GM19035 (cell line): ENCODE measurements at regions not wholly inside any gene's neighbourhood (a gene's known extent, or its start where the extent isn't known, plus 50 kb on each side); places are given as distances from the start of the nearest gene placed in this dataset.
"Not testable (repeated sequence)": the region's sequence is repeated elsewhere in the genome, so short reads cannot be mapped to it uniquely, and the experiment has no call there.

Source experiments
- ATAC-seq: cut with Tn5 transposase; IDR thresholded peaks from one replicate; pipeline ENCODE4 v1.9.1; 2021; ENCODE audit not compliant: unreplicated experiment

GRCh38 chr2:105691947-105692390, 52.7 kb upstream of the NCK2 start:
- peak; percentile 59 for ATAC-seq

- no peak for ATAC-seq
These were observed 54.1 kb upstream of the NCK2 start for GRCh38 chr2:105690566-105690965.

GRCh38 chr2:105689484-105689883, 55.2 kb upstream of the NCK2 start:
- ATAC-seq: no peak

DNA sequence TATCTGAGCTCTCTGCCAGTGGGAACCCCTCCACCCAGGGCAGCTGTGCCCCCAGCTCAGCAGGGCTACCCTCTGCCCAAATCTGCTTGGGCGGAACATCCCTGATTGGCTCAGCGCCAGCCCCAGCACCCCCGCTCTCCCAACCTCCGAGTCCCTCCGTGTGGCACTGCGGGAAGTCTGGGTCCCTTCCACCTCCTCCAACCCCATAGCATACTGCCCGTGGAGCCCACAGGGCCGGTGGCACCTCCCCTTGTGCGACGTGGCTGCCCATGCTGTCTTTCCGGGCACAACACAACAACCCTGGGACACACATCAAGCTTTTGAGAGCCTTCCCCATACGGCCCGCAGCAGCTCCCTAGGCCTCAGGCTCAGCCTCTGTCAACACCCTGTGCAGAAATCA, 55.8 kb upstream of the NCK2 start:
- ATAC-seq: no peak

- no peak for ATAC-seq
These were observed 58.1 kb upstream of the NCK2 start for GRCh38 chr2:105686588-105686987.

DNA sequence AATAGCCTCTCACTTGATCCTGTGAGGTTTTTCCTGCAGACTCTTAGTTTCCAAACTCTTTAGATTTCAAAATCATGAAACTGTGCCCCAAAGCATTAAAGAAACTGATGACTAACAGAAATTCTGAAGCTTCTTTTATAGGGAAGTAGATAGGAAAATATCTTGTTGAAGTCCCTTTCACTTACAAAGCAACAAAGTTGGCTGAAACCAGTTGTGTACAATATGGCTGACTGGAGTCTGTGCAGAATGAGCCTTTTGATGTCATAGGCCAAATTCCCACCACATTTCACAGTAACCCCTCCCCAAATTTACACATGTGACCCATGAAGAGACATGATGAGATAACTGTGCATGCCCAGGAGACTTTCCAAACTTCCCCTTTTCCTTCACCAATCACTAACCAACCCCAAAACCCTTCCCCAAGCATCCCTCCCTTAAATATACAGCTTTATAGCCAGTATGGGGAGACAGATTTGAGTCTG, 61.7 kb upstream of the NCK2 start:
- ATAC-seq: no peak

DNA sequence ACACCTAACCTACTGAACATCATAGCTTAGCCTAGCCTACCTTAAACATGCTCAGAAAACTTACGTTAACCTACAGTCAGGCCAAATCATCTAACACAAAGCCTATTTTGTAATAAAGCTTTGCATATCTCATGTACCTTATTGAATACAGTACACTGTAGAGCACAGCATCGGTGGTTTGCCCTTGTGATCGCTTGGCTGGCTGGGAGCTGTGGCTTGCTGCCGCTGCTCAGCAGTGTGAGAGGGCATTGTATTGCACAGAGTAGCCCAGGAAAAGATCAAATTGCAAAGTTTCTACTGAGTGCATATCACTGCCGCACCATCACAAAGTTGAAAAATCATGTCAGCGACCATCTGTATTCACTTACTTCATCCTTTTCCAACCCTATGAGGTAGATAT, 62.3 kb upstream of the NCK2 start:
- ATAC-seq: no peak

- ATAC-seq: no peak
These were observed 62.8 kb upstream of the NCK2 start for GRCh38 chr2:105681927-105682326.

DNA sequence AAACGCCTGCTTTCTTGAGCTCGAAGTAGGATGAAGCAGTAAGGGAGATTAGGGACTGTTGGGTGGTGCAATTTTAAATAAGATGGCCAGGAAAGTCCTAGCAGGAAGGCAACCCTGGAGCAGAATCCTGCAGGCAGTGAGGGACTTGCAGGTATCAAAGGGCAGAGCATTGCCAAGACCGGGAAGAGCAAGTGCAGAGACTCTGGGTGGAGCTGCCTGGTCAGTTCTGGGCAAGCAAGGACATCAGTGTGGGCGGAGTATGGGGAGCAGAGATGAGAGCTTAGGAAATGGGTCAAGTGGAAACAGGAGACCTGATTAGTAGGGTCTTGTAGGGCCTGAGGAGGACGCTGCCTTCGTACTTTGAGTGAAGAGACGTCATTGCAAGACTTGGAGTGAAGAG, 64.4 kb upstream of the NCK2 start:
- no peak for ATAC-seq

DNA sequence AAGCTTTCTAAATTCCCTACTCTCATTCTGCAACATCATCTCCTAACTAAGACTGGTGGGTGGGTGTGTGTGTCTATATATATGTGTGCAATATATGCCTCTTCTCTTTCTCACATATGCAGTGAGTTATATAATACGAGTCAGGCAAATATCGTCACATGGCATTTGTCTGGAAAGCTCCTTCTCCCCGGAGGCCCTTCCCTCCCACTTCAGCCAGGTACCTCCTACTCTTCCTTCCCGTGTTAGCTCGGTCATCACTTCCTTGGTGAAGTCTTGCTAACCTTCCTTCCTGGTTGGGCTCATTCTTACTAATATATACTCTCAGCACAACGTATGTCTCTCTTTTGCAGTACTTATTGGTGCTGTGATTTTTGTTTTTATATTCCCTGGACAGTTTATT, 66.4 kb upstream of the NCK2 start:
- no peak for ATAC-seq

- no peak for ATAC-seq
These were observed 66.8 kb upstream of the NCK2 start for GRCh38 chr2:105677901-105678300.

DNA sequence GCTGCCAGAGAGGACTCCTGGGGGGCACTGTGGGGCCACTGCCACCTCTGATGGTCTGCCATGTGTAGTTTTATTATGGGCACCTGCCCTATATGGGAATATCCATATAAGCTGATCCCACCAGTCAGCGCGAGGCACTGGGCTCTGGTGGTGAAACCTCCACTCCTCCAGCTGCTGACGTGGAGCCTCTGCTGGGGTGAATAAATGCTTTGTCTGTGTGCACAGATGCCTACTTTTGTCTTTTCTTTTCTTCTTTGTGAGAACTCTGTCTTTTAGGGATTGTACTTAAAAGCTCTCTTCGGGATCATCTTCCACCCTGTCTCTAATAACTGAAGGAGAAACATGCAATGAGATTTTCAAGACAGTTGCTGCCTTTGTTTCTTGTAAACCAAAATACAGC, 68.9 kb upstream of the NCK2 start:
- ATAC-seq: no peak

GRCh38 chr2:105674859-105675541, 69.7 kb upstream of the NCK2 start:
- ATAC-seq: no peak

- no peak for ATAC-seq
These were observed 70.3 kb upstream of the NCK2 start for GRCh38 chr2:105674401-105674800.

- no peak for ATAC-seq
These were observed 73.6 kb upstream of the NCK2 start for GRCh38 chr2:105671156-105671555.

GRCh38 chr2:105669384-105669891, 75.3 kb upstream of the NCK2 start:
- no peak for ATAC-seq

DNA sequence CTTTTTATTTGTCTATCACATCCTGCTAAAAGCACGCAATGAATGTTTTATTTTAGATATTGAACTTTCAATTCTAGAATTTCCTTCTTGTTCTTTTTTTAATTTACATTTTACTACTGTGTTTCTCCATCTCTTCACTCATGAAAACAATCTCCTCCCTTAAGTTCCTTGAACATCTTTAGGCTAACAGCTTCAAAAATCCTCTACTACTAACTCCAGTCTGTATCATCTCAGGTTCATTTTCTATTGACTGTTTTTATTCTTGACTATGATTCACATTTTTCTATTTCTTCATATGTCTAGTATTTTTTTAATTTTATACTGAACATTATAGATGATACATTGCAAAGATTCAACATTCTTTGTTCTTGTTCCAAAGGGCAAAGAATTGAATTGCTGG, 79.2 kb upstream of the NCK2 start:
- no peak for ATAC-seq

DNA sequence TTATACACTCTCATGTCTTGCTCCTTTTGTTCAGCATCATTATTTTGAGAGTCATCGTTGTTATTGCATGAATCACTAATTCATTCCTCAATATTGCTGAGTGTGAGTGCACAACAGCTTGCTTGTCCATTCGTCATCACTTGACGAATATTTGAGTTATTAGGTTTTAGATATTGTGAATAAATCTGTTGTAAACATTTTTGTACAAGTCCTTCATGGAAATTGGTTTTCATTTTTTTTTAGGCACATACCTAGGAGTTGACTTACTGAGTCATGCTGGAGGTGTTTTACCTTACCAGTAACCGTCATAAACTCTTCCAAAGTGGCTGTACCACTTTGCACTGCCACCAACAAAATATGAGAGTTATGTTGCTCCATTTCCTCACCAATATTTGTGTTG, 84.2 kb upstream of the NCK2 start:
- ATAC-seq: no peak

DNA sequence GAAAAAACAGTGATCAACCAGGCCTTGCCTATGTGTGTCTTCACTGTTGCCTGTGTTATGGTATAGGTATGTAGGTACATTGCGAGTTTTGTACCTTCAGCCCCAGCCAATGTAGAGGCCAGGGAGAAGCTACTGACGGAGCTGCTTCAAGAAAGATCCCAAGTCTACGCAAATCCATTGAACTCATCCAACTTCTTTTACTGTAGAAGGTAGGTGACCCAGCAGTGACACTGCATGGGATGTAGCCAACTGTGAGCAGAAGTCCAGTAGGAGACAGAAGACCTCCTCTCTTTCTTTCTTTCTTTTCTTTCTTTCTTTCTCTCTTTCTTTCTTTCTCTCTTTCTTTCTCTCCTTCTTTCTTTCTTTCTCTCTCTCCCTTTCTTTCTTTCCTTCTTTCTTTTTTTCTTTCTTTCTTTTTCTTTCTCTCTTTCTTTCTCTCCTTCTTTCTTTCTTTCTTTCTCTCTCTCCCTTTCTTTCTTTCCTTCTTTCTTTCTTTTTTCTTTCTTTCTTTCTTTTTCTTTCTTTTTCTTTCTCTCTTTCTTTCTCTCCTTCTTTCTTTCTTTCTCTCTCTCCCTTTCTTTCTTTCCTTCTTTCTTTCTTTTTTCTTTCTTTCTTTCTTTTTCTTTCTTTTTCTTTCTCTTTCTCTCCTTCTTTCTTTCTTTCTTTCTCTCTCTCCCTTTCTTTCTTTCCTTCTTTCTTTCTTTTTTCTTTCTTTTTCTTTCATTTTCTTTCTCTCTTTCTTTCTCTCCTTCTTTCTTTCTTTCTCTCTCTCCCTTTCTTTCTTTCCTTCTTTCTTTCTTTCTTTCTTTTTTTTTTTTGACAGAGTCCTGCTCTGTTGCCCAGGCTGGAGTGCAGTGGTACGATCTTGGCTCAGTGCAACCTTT, 88.7 kb upstream of the NCK2 start:
- ATAC-seq: not testable (repeated sequence)

GRCh38 chr2:105655244-105655643, 89.5 kb upstream of the NCK2 start:
- ATAC-seq: no peak

DNA sequence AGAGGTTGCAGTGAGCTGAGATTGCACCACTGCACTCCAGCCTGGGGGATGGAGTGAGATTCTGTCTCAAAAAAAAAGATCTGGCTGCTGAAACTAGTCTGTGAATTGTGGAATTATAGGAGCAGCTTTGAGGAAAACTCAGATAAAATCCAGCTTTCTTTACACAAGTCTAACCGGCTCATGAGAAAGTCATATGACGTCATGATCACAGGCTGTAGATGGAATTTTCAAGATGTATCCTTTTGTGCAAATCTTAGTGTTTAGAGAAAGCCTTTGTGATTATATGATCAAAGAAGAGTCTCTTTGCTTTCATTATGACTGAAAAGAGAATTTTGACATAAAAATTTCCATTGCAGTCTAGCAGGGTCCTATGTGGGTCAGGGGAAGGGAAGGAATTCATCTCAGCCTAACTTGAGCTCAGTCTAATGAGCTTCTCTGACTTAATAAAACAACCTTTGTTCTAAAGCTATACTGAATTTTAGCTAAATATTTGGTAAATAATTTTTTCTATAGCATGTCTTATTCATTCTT, 90.2 kb upstream of the NCK2 start:
- ATAC-seq: no peak

DNA sequence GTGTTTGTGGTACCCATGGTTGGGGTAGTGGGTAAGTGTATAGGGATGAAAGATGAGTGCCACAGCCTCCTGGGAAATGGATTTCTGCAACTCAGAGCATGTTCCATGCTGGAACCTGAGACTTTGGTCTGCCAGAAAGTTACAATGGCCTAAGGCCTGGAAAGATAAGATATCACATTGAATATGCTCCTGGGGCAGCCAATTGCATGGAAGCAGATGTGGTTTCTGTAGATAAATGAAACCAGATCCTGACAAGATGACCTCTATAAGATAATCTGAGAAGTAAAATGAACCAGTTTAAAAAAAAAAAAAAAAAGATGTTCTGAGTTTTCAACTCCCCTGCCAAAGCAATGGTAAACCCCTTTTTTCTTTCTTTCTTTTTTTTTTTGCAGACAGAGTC, 91.4 kb upstream of the NCK2 start:
- ATAC-seq: no peak
